SIG-M5 treated with dmso at 0.1 percent for 504 hours (cell line): ENCODE measurements at regions not wholly inside any gene's neighbourhood (a gene's known extent, or its start where the extent isn't known, plus 50 kb on each side); places are given as distances from the start of the nearest gene placed in this dataset.

Experiments used
- DNase-seq: peaks from one replicate; lab custom pipeline; 2025; ENCODE audit not compliant: unreplicated experiment; lab: John Stamatoyannopoulos, UW

- DNase-seq = no peak
Measured at GRCh38 chr18:41373612-41374011, 581.4 kb upstream of the PIK3C3 start.

- no peak for DNase-seq
Measured at GRCh38 chr18:41372046-41372665, 582.9 kb upstream of the PIK3C3 start.

GRCh38 chr18:41371156-41372045, 583.6 kb upstream of the PIK3C3 start:
- no peak for DNase-seq

GRCh38 chr18:41370740-41371139, 584.3 kb upstream of the PIK3C3 start:
- no peak for DNase-seq

- no peak for DNase-seq
Measured at GRCh38 chr18:41357708-41358107, 597.3 kb upstream of the PIK3C3 start.

GRCh38 chr18:41353777-41354528, 601.1 kb upstream of the PIK3C3 start:
- no peak for DNase-seq

- DNase-seq = no peak
Measured at GRCh38 chr18:41351430-41351829, 603.6 kb upstream of the PIK3C3 start.

- no peak for DNase-seq
Measured at GRCh38 chr18:41347057-41347456, 608.0 kb upstream of the PIK3C3 start.

- no peak for DNase-seq
Measured at GRCh38 chr18:41343808-41344207, 611.2 kb upstream of the PIK3C3 start.

GRCh38 chr18:41338341-41338740, 616.7 kb upstream of the PIK3C3 start:
- no peak for DNase-seq

GRCh38 chr18:41331661-41332060, 623.4 kb upstream of the PIK3C3 start:
- no peak for DNase-seq

GRCh38 chr18:41326311-41326710, 628.7 kb upstream of the PIK3C3 start:
- no peak for DNase-seq

GRCh38 chr18:41324934-41325333, 630.1 kb upstream of the PIK3C3 start:
- DNase-seq = no peak

- DNase-seq = no peak
Measured at GRCh38 chr18:41324020-41324791, 630.8 kb upstream of the PIK3C3 start.

- no peak for DNase-seq
Measured at GRCh38 chr18:41323044-41323443, 632.0 kb upstream of the PIK3C3 start.

- DNase-seq = no peak
Measured at GRCh38 chr18:41320100-41320499, 634.9 kb upstream of the PIK3C3 start.

- no peak for DNase-seq
Measured at GRCh38 chr18:41315134-41315533, 639.9 kb upstream of the PIK3C3 start.

- no peak for DNase-seq
Measured at GRCh38 chr18:41311571-41312547, 643.2 kb upstream of the PIK3C3 start.

GRCh38 chr18:41297740-41298139, 657.3 kb upstream of the PIK3C3 start:
- DNase-seq = no peak

GRCh38 chr18:41269294-41269693, 685.7 kb upstream of the PIK3C3 start:
- DNase-seq = no peak
